ENCODE measurements at regions not wholly inside any gene's neighbourhood (a gene's known extent, or its start where the extent isn't known, plus 50 kb on each side); places are given as distances from the start of the nearest gene placed in this dataset.
"Not testable (repeated sequence)": the region's sequence is repeated elsewhere in the genome, so short reads cannot be mapped to it uniquely, and the experiment has no call there.

- no peak for DNase-seq (ENCODE audit: low read depth)
Observed at GRCh38 chr6:40152196-40152595, 217.9 kb upstream of the MOCS1 start.

GRCh38 chr6:40148882-40149573, 214.8 kb upstream of the MOCS1 start:
- no peak for DNase-seq (ENCODE audit: low read depth)

DNA sequence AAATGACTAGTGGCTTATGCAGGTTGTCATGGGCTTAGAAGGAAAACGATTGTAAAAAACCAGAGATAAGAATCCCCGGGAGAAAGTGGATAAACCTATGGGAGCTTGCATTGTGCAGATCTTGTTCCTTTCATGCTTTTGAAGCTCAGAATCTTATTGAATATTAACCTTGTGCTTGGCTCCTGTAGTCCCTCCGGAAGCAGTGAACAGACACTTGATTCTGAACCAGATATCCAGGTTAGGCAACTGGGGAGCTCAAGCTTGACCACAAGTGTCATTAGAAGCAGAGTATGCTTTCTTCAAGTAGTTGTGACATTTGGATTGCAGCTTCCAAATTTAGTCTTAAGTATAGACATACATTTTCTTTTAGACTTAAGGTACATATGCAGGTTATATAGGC, 212.6 kb upstream of the MOCS1 start:
- no peak for DNase-seq (ENCODE audit: low read depth)

DNA sequence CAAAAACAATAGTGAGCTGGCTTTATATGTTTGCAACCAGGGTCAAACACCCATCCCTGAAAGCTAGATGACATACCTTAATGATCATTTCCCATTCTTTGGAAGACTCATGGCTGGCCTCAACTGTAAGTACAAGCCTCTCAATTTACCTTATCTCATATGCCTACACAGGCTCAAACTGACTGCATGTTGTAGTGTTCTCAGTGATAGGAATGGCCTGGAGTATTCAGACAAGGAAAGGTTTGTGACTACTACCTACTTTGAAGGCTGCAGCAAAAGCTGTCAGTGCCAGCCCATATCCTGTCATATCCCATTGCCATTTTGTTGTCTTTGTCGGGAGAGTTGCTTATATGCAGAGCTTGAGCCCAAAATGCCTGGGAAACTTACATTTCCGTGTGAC, 205.2 kb upstream of the MOCS1 start:
- DNase-seq (ENCODE audit: low read depth) = no peak

DNA sequence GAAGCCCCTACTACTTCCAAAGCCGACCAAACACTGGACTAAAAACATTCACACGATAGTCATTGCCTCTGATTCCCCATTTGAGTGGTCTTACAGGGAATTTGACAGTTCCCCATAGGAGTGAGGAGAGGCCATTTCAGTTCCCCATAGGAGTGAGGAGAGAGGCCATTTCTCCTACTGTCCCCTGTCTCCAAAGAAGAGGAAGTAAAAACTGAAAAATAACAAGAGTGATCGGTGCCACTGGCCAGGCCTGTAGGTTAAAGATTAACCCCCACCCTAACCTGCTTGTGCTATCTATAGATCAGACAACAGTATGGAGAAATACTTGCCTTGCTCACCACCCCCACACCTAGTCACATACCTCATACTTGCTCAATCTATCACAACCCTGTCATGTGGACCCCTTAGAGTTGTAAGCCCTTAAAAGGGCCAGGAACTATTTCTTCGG, 204.0 kb upstream of the MOCS1 start:
- no peak for DNase-seq (ENCODE audit: low read depth)

DNA sequence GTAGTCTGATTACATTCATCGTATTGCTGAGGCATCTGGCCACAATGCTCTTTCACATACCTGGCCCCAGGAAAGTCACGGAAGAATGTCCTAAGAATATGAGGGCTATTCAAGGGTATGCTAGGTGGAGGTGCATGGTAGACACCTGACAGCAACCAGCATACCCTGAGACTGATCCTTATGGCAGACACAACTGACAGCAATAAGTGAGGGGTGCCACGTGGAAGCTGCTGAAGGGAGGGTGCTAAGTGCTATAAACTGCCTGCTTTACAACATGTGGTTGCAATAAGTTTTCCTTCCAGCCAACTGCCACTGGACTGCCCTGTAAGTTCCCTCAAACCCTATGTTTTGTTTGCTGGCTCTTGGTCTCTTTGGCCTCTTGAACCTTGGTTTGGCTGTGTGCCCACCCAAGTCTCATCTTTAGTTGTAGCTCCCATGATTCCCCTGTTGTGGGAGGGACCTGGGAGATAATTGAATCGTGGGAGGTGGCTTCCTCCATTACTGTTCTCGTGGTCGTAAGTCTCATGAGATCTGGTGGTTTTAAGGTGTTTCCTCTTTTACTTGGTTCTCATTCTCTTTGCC, 201.3 kb upstream of the MOCS1 start:
- DNase-seq (ENCODE audit: low read depth) = no peak

- DNase-seq (ENCODE audit: low read depth) = not testable (repeated sequence)
Observed at GRCh38 chr6:40133981-40134380, 199.7 kb upstream of the MOCS1 start.

- DNase-seq (ENCODE audit: low read depth) = no peak
Observed at GRCh38 chr6:40131675-40132074, 197.4 kb upstream of the MOCS1 start.

- no peak for DNase-seq (ENCODE audit: low read depth)
Observed at GRCh38 chr6:40128127-40128526, 193.9 kb upstream of the MOCS1 start.

DNA sequence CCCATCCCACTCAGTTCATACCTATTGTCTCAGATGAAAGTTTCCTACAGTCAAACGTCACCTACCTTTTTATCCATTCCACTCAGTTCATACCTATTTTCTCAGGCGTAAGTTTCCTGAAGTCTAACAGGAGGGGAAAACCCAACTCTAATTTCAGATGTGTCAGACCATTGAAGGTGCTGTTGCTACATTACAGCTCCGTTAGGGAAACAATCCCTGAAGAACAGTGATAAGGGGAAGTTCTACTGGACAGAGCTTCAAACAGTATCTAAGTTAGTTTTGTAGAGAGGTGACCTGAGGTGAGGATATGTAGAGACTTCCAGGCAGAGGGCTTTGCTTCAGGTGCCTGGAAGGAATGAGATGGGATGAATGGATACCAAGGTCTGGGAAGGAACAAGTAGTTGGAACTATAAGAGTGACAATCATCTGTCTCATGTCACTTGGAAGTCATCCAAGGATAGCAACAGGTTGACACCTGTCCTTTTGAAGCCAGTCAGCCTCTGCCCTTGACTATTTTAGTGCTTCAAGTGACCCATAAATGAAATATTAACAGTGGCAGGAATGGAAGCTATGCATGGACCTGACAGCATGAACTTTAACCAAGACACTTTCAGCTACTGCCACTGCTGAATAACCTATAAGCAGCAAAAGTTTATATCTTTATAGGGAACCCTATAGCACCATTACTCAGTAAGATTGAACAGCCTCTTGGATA, 191.6 kb upstream of the MOCS1 start:
- DNase-seq (ENCODE audit: low read depth) = no peak

GRCh38 chr6:40124924-40125323, 190.7 kb upstream of the MOCS1 start:
- no peak for DNase-seq (ENCODE audit: low read depth)

DNA sequence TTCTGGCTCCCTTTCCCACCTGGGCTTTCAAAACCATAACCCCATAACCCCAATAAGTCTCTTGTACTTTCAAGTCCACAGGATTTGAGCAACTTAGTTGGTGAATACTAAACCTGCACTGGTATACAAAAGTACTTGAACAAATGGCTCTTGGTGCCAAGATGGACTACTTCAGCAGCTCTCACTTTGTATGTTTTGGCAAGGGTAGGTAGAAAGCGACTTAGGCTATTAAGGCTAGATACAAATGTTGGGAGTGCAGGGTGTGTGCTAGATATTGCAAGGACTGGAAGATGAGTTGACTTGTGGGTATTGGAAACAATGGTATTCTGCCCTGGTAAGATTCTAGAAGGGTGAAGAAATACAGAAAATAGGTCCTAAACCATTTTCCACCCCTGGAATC, 182.6 kb upstream of the MOCS1 start:
- no peak for DNase-seq (ENCODE audit: low read depth)

DNA sequence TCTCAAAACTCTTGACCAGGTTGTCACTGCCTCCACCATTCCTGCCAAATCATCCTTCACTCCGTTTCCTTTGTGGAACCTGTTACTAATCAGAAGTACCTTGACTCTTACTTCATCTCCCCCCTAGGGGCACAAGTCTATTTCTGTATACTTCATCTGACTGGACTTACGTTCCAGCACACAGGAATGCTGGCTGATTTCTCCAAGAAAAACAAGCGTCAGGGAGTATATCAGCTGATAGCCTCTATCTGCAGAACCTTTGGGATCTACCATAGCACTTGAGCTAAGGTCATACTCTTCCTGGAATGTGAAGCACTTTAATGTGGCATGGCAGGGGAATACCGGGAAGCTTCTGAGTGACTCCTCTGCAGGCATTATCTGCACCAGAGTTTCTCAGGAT, 178.1 kb upstream of the MOCS1 start:
- DNase-seq (ENCODE audit: low read depth) = no peak

DNA sequence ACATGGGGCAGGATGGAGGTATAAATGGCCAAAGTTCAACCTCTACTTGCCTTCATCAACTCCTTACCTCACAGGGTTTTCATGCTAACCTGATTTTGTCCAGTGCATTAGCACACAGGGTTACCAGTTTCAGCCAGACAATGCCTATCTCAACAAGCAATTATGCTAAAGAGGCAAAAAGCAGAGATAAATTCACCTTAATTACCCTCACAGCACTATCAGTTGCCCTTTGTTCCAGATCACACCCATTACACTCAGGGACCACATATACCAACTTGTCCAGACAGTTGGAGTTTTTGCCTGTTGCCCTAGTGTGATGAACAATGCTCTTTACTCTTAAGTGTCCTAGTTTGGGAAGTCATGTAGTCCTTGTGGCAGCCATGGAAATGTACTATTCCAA, 174.5 kb upstream of the MOCS1 start:
- DNase-seq (ENCODE audit: low read depth) = no peak

DNA sequence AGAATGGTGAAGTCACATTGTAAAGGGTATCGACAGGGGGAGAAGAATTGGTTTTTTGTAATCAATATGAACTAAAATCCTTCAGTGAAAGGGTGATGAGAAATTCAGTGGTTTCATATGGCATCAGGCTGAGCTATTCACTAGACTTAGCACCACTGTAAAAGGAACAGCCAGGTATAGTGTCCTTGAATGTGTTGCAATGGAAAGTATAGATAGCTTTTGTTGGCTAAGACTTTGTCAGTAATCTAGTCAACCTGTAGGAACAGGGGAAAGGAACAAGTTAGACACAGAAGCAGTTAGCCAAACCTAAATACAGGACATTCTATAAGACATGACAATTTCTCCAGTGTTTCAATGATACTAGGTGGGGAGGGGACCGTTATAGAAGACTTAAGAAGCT, 172.6 kb upstream of the MOCS1 start:
- no peak for DNase-seq (ENCODE audit: low read depth)

- no peak for DNase-seq (ENCODE audit: low read depth)
Observed at GRCh38 chr6:40098774-40099173, 164.5 kb upstream of the MOCS1 start.

DNA sequence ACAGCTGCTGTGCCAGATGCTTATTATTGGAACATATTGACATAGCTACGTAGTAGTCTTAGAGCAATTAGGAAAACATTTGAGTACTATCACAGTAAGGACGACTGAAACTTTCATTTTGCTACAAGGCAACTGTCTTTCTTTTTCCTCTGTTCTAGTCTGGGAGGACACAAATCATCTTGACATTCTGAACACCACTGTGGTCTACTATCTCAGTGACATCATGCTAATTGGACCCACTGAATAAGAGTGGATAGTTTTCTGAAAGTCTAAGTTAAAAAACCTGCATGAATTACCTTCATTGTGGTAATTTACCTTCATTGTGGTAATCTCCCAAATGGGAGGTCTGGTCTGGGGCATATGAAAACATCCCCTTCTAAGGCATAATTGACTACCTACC, 163.3 kb upstream of the MOCS1 start:
- no peak for DNase-seq (ENCODE audit: low read depth)

DNA sequence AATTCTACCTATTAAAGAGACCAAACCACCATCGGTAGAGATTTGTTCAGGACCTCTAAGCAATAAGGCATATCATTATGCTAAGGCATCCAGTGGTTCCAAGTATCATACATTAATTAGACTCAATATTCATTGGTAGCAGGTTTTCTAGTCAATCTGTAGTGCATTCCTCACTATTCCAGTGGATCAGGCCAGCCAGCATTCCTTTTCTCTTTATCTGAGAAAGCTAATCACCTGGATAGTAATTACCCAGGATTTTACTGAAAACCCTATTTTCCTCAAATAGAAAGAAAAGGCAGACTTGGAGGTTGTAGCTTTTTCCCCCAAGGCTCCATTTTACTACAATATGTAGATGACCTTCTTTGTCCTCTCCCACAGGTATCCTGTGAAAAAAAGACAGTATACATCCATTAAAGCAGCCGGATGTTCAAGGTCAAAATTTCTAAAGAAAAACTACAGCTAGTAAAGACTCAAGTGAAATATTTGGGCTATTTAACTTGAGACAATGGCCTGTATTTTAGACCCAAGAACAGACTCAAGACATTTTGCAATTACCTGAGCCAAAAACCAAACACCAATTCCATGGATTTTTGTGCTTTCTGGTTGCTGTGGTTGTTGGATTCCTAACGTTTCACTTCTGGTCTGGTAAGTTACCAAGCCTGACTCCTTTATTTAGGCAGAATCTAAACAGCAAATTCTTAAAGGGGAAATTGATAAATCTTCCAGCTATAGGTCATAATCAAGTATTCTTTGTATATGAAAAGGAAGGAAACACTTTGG, 149.1 kb upstream of the MOCS1 start:
- no peak for DNase-seq (ENCODE audit: low read depth)

DNA sequence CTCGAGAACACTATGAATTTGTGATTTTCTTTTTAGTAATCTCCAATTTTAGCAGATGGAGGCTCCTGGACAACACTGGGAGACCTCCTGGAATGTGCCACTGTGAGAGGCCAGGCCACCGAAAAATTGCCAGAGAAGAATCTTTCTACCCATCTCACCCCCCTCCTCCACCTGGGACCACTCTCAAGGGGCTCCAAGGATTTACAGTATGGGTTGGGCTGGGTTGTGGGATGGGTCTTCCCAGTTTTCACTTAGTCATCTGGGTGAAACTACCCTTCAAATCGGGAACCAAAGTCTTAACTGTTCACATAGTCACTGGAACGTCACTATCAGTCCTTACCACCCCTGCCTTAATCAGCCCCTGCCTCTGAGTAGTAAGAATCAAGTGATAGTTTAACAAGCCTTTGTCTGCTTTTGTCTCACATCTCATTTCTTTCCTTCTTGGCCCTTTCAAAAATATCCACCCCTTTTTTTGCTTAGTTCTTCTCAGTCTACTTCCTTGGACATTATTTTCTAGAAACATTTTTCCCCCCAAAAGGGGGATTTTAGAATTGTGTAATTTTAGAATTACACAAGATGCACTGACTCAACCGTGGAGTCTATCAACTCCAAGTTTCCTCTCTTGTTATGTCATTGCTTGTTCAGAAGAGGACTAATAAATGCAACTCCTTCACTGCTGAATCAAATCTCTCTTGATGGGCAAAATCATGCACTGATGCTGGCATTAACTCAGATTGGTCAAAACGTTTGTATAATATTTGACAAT, 148.2 kb upstream of the MOCS1 start:
- DNase-seq (ENCODE audit: low read depth) = no peak

DNA sequence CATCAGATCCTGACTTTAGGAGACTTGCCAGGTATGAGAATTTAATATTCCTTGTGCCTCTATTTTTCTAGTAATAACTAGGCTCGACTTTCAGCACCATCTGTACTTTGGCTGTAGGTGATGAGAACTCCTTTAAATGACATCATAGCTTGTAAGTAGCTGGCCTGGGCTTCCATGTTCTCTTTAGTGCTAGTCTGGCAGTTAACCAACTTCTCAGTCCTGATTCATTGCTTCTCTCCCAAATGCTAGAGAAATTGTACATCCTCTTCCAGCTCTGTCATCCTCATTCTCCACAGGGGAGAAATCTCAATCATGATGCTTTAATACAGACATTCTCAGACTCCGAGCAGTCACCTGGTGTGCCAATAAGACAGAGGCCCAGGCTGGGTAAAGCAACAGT, 143.5 kb upstream of the MOCS1 start:
- no peak for DNase-seq (ENCODE audit: low read depth)

- no peak for DNase-seq (ENCODE audit: low read depth)
Observed at GRCh38 chr6:40077315-40077714, 143.1 kb upstream of the MOCS1 start.
